Gastroesophageal sphincter (tissue), 4 donors: ENCODE measurements at regions not wholly inside any gene's neighbourhood (a gene's known extent, or its start where the extent isn't known, plus 50 kb on each side); places are given as distances from the start of the nearest gene placed in this dataset.

Experiments
- ATAC-seq: fragments of 150-250 bp; one replicate; pipeline ENCODE4 v1.9.1; 2016; ENCODE audit warnings: mild to moderate bottlenecking, moderate library complexity
- H3K27ac ChIP-seq, 4 donors: fragments of 200-600 bp; sonication (generic) in 3 of 4; 1 replicate in 3 of 4; 2 replicates in 1 of 4; pipeline ENCODE4 v1.5.1; 2016 to 2019
- H3K27me3 ChIP-seq: fragments of 200-600 bp; sonication (generic); one replicate; pipeline ENCODE4 v1.5.1; 2019
- H3K36me3 ChIP-seq, 2 donors: fragments of 200-600 bp; sonication (generic); one replicate each; pipeline ENCODE4 v1.5.1; 2019; ENCODE audit warnings: control low read depth in 1 of 2
- H3K4me1 ChIP-seq, 3 donors: fragments of 200-600 bp; sonication (generic); 1 replicate in 2 of 3; 2 replicates in 1 of 3; pipeline ENCODE4 v1.5.1; 2016 to 2019; ENCODE audit warnings: control low read depth in 2 of 3
- H3K4me3 ChIP-seq, 2 donors: fragments of 200-600 bp; sonication (generic); one replicate each; pipeline ENCODE4 v1.5.1; 2019; ENCODE audit warnings: mild to moderate bottlenecking in 1 of 2, moderate library complexity in 1 of 2
- H3K9me3 ChIP-seq, 3 donors: fragments of 200-600 bp; sonication (generic); one replicate each; pipeline ENCODE4 v1.5.1; 2017 to 2019; ENCODE audit warnings: control low read depth in 2 of 3
- CTCF ChIP-seq, 4 experiments: fragments of 200-600 bp in 2 of 4; fragments of 450-650 bp in 2 of 4; sonication (generic) in 1 of 4; IDR thresholded peaks; one replicate each; pipeline ENCODE4 v1.5.1; 2017 to 2019; ENCODE audit warnings: antibody characterized with exemption in 4 of 4, mild to moderate bottlenecking in 2 of 4, moderate library complexity in 2 of 4
- EP300 ChIP-seq: sonication (generic); formaldehyde crosslinking; IDR thresholded peaks from one replicate; pipeline ENCODE4 v1.6.1; 2017; ENCODE audit warnings: antibody characterized with exemption, mild to moderate bottlenecking
- POLR2A ChIP-seq, 2 donors: fragments of 450-650 bp; IDR thresholded peaks; one replicate each; pipeline ENCODE4 v1.6.1; 2017; ENCODE audit warnings: antibody characterized with exemption in 2 of 2, mild to moderate bottlenecking in 2 of 2, moderate library complexity in 1 of 2
- POLR2AphosphoS5 ChIP-seq: sonication (generic); formaldehyde crosslinking; IDR thresholded peaks from one replicate; pipeline ENCODE4 v1.6.1; 2017; ENCODE audit warnings: antibody characterized with exemption
- WGBS, 2 donors: methylation state at CpG; one replicate each; pipeline ENCODE4 v1.1.5; 2018; ENCODE audit warnings: low coverage in 1 of 2; 5-methylcytosine and 5-hydroxymethylcytosine counted together

DNA sequence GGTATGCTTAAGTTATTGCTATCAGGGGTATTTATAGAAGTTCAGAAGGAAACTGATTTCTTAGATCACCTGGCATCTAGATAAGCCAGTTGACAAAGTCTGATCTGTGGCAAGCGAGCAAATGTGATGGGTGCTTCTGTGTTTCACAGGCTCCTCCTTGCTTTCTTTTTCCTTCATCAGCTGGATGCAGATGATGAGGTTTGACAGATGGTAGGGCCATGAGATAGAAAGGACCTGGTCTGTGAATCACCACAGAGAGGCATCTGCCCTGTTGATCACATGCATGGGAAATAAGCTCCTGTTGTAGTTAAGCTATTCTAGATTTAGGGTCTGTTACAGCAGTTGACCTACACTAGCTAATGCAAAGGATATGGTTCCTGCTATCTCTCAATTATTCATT is 372.0 kb downstream of the NEK10 start:
- 100% methylated on average over 1 of the region's 1 CpG for WGBS, 2 donors
- Histone ChIP-seq H3K36me3 (no peaks in the 10 kb centered on the region), H3K4me3 (no peak overlapping the region), H3K4me1 (no peaks in the 10 kb centered on the region), H3K27me3 (no peaks in the 10 kb centered on the region), H3K9me3 (no peaks in the 10 kb centered on the region), H3K27ac (no peak overlapping the region)
- no peak for TF ChIP-seq CTCF (IDR thresholded peaks at IDR 0.05)
- TF ChIP-seq POLR2AphosphoS5: no peak
- no peak for TF ChIP-seq POLR2A (IDR thresholded peaks at IDR 0.05)
- TF ChIP-seq EP300: no peak
- no peak for ATAC-seq

DNA sequence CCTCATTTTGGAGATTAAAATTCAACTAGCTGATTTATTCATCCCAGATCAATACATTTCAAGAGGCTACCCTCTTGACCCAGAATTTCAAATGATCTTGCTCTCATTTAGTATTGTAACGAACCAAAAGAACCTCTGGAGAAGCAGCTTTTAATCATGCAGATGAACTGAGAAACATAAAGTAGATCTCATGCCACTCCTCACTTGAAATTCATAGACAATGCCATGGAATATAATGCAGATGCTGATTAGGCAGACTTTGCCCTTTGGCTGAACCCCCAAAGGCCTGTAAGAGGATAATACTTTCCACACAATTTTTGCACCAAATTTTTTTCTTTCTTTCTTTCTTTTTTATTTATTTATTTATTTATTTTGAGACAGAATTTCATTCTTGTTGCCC is 358.3 kb downstream of the NEK10 start:
- 100% methylated on average over 1 of the region's 1 CpG for WGBS, 2 donors
- Histone ChIP-seq H3K27ac (no peak overlapping the region), H3K27me3 (no peaks in the 10 kb centered on the region), H3K9me3 (no peaks in the 10 kb centered on the region), H3K4me3 (no peak overlapping the region), H3K36me3 (no peaks in the 10 kb centered on the region), H3K4me1 (no peaks in the 10 kb centered on the region)
- TF ChIP-seq POLR2A (IDR thresholded peaks at IDR 0.05) (no peak), EP300 (no peak), CTCF (IDR thresholded peaks at IDR 0.05) (no peak), POLR2AphosphoS5 (no peak)
- no peak for ATAC-seq

DNA sequence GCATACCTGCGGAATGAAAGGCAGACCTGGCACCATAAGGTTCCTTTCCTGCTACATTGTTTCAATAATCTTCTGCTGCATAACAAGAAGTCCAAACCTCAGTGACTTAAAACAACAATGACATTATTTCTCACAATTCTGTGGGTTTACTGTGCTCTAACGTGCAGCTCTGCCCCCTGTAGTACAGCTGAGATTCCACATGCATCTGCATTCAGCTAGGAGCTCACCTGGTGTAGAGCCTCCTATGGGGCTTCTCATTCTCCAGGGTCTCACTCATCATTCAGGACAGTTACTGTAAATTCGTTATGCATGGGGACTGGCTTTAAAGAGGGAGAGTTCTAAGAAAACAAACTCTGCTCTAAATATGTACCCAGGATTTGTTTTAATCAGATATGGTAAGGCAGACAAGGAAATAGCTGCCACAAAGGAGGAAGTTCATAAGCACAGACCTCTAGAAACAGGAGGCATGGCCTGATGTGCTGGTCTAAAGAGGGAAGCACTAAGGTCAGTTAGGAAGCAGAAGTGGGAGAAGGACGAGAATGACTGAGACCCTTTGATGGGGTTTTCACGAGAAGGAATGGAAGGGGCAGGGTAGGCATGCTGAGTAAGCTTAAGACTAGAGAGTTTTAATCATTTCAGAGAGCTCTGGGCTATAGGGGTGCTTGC is 347.0 kb downstream of the NEK10 start:
- Histone ChIP-seq H3K4me3 (no peak overlapping the region), H3K27me3 (no peaks in the 10 kb centered on the region), H3K9me3 (no peaks in the 10 kb centered on the region), H3K36me3 (no peaks in the 10 kb centered on the region), H3K4me1 (no peaks in the 10 kb centered on the region), H3K27ac (no peak overlapping the region)
- TF ChIP-seq EP300 (no peak), POLR2A (IDR thresholded peaks at IDR 0.05) (no peak)
- 65 to 93% methylated on average over 3 to 4 of the region's 5 CpGs for WGBS, 2 donors
- no peak for ATAC-seq

DNA sequence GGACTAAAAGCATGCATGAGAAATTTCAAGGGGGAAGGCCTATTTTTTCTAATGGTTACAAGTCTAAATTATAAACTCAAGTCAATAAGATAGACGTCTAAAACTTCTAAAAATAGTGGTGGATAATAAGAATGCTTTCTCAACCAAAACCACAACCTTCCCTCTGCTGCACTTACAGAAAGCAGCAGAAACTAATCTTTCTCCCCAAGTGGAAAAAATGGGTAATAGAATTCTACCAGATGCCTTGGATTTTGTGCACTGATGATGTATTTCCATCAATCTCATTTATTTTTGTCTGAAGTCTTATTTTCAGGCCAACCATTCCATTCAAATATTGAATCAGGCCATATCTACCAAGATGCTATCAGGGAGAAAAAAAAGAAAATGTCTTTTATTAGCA is 344.7 kb downstream of the NEK10 start:
- no peaks in the 10 kb centered on the region for H3K27me3 ChIP-seq
- no peaks in the 10 kb centered on the region for H3K4me1 ChIP-seq
- H3K9me3 ChIP-seq: no peaks in the 10 kb centered on the region
- H3K4me3 ChIP-seq: no peak overlapping the region
- 6 to 27% methylated on average over 1 of the region's 1 CpG for WGBS, 2 donors
- H3K36me3 ChIP-seq: no peaks in the 10 kb centered on the region
- H3K27ac ChIP-seq: no peak overlapping the region
- ATAC-seq: no peak
- TF ChIP-seq EP300: no peak
- TF ChIP-seq CTCF (IDR thresholded peaks at IDR 0.05): no peak
- no peak for TF ChIP-seq POLR2AphosphoS5
- TF ChIP-seq POLR2A (IDR thresholded peaks at IDR 0.05): no peak

GRCh38 chr3:27025718-27026117 is 343.5 kb downstream of the NEK10 start:
- TF ChIP-seq POLR2A (IDR thresholded peaks at IDR 0.05): no peak
- no peak overlapping the region for H3K4me3 ChIP-seq
- no peaks in the 10 kb centered on the region for H3K36me3 ChIP-seq
- no peaks in the 10 kb centered on the region for H3K27me3 ChIP-seq
- no peaks in the 10 kb centered on the region for H3K4me1 ChIP-seq
- 43 to 86% methylated on average over 1 of the region's 2 CpGs for WGBS, 2 donors
- no peak overlapping the region for H3K27ac ChIP-seq
- H3K9me3 ChIP-seq: no peaks in the 10 kb centered on the region
- ATAC-seq: no peak

- Histone ChIP-seq H3K36me3 (no peaks in the 10 kb centered on the region), H3K4me1 (no peaks in the 10 kb centered on the region), H3K27me3 (no peaks in the 10 kb centered on the region), H3K27ac (no peak overlapping the region), H3K4me3 (no peak overlapping the region), H3K9me3 (no peaks in the 10 kb centered on the region)
- TF ChIP-seq EP300 (no peak), CTCF (IDR thresholded peaks at IDR 0.05) (no peak), POLR2AphosphoS5 (no peak), POLR2A (IDR thresholded peaks at IDR 0.05) (no peak)
- 70 to 73% methylated on average over 4 of the region's 4 CpGs for WGBS, 2 donors
- no peak for ATAC-seq
Observed at GRCh38 chr3:27031476-27031875, 337.7 kb downstream of the NEK10 start.
